ENCODE measurements at regions not wholly inside any gene's neighbourhood (a gene's known extent, or its start where the extent isn't known, plus 50 kb on each side); places are given as distances from the start of the nearest gene placed in this dataset.

GRCh38 chr3:127399154-127399553, 111.3 kb upstream of the PRR20G start:
- DNase-seq (ENCODE audit: low spot score) = no peak

GRCh38 chr3:127396473-127396872, 108.6 kb upstream of the PRR20G start:
- no peak for DNase-seq (ENCODE audit: low spot score)

- no peak for DNase-seq (ENCODE audit: low spot score)
These were observed 108.0 kb upstream of the PRR20G start for GRCh38 chr3:127395663-127396355.

DNA sequence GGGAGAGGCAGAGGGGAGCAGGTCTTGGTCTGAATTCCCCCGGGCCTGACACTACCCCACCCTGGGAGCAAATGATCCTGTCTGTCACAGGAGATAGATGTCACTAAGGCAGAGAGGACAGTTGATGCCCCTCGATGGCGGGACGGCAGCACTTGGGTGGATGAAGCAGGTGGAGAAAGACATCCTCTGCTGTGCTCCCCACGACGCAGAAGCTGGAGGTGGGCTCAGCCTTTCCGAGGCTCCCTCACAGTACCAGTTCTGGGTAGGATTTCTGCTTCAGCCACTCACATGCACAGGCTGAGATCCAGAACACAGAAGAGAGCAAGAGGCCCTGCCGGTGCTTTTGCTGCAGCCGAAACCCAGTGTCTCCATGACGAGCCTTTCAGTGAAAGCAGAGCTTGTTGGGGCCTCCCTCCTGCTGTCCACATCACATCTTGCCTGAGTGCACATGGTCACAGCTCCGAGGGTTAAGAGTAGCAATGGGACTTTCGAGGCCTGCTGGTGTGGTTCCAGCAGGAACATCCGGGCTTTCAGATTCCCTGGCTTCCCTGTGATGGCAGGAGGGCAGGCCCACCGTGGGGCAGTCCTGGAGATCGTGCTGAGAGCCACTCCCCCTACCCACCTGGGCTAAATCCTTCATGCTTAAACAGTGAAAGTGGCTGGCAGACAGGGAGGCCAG, 107.3 kb upstream of the PRR20G start:
- DNase-seq (ENCODE audit: low spot score) = no peak

GRCh38 chr3:127394031-127394430, 106.2 kb upstream of the PRR20G start:
- DNase-seq (ENCODE audit: low spot score) = no peak

DNA sequence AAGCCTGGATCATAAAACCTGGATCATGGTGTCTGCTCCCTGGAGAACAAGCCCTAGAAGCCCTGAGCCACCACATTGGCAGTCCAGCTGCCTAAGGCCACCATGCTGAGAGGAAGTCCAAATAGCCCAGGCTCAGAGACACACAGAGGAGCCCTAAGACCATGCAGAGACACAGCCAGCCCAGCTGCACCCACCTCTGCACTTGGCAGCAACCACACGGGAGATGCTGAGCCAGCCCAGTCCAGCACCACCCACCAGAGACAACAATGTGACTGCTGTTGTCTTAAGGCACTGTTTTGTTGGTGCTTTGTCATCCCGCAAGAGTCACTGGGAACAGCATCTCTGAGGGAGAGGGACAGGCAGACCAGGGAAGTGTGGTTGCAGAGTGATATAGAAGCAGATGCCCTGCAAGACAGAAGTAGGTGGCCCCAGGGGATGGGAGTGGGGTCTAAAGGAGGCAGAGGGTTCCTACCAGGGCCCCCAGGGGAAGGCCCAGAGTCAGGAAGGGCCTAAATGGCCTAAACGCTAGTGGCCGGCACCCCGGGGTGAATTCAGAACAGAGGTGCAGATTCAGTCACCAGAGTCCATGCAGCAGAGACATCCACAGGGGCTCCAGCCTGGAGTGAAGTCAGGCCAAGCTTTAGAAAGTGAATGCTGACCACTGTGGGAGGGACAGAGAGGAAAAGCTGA, 105.4 kb upstream of the PRR20G start:
- DNase-seq (ENCODE audit: low spot score) = no peak

DNA sequence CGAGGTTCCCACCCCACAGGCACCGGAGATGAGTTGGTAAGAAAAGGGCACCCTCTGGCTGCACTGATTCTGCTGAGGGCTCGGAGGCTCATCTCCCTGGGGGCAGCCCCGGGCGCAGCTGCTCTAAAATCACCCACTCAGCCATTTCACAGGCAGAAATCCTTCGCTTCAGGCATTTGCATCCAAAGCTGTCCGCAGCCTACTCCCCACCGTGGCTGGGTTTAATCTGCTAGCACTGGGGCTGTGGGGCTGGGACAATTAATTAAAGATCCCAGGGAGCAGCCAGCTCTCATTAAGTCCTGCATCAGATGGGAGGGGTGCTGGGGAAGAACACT, 104.3 kb upstream of the PRR20G start:
- no peak for DNase-seq (ENCODE audit: low spot score)

GRCh38 chr3:127391436-127392155, 103.8 kb upstream of the PRR20G start:
- DNase-seq (ENCODE audit: low spot score) = no peak

- no peak for DNase-seq (ENCODE audit: low spot score)
These were observed 102.6 kb upstream of the PRR20G start for GRCh38 chr3:127390365-127391025.

- no peak for DNase-seq (ENCODE audit: low spot score)
These were observed 102.1 kb upstream of the PRR20G start for GRCh38 chr3:127389913-127390312.

- DNase-seq (ENCODE audit: low spot score) = peak; percentile 17
These were observed 101.6 kb upstream of the PRR20G start for GRCh38 chr3:127389420-127389819.

DNA sequence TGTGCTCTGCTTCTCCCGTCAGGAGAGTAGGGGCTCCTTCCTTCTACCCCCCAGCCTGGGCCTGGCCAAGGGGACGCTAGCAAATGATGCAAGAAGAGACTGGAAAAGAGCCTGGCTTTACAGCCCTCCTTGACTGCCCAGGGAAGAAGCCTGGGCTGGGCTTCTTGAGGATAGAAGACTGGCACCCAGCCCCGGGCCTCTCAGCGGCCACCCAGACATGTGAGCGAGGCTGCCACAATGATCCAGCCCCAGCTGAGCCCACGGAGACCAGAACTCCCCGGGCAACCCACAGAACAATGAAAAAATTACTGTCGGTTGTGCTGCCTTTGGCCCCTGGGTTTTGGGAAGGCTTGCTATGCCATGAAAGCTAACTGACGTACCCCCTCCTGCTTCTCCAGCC, 100.6 kb upstream of the PRR20G start:
- DNase-seq (ENCODE audit: low spot score) = no peak

DNA sequence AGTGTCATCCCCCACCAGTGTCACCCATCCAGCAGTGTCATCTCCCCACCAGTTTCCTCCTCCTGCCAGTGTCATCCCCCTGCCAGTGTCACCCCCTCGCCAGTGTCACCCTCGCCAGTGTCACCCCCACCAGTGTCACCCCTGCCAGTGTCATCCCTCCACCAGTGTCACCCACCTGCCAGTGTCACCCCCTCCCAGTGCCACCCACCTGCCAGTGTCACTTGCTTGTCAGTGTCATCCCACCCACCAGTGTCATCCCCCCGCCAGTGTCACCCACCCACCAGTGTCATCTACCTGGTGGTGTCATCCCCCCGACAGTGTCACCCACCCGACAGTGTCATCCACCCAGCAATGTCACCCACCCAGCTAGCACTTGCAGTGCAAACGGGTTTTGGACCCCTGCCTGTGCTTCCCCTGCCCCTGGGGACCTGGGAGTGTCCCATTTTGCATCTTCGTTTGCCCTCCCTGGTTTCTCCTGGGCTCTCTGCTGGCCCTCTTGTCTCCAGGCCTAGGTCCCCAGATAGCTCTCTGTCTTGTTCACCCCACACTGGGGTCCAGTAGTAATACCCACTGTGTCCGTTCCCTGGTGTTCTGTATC, 99.8 kb upstream of the PRR20G start:
- no peak for DNase-seq (ENCODE audit: low spot score)

DNA sequence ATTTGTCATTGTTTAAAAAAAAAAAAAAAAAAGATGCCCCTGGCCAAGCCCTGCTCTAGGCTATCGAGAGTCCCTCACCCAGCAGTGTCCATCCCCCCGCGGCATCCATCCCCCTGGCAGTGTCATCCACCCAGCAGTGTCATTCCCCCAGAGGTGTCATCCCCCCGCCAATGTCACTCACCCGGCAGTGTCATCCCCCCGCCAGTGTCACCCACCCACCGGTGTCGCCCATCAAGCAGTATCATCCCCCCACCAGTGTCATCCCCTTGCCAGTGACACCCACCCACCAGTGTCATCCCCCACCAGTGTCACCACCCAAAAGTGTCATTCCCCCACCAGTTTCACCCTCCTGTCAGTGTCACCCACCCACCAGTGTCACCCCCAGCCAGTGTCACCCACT, 99.3 kb upstream of the PRR20G start:
- no peak for DNase-seq (ENCODE audit: low spot score)

GRCh38 chr3:127386490-127386889, 98.6 kb upstream of the PRR20G start:
- DNase-seq (ENCODE audit: low spot score) = no peak

DNA sequence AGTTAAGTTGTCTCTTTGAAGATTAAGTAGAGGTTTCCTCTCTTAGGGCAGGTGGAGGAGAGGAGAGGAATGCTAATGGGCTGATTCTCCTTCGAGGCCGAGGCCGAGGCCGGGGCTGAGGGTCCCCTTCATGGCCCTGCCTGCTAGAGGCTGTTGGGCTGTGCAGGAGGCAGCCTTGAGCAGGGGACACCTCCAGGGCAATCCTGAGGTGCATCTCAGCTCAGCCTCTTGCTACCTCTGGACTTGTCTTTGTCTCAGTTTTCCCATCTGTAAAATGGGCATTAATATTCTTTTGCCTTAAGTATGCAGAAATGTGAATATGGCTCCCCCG, 97.7 kb upstream of the PRR20G start:
- DNase-seq (ENCODE audit: low spot score) = no peak

- no peak for DNase-seq (ENCODE audit: low spot score)
These were observed 97.1 kb upstream of the PRR20G start for GRCh38 chr3:127384717-127385539.

DNA sequence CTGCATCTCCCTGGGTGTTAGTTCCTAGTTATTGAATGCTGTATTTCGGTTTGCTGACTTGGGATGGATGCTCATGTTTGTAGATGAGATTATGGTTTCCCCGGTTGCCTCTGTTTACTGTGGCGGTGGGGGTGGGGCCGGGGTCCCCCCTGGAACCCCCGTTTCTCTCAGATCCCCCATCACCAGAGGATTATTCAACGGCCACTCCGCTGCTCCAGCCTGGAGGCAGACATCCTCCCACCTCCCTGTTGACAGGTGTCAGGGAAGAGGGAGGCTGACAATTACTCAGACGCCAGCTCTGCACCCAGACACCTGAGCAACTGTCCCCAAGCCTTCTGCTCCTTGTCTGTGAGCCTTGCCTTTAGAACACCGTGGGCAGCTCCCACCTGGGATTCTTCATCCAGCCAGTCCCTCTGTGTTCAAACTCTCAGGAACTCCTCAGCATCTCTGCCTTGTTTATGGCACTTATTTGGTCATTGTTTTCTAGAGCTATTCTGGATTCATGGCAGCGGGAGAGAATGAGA, 95.9 kb upstream of the PRR20G start:
- no peak for DNase-seq (ENCODE audit: low spot score)

DNA sequence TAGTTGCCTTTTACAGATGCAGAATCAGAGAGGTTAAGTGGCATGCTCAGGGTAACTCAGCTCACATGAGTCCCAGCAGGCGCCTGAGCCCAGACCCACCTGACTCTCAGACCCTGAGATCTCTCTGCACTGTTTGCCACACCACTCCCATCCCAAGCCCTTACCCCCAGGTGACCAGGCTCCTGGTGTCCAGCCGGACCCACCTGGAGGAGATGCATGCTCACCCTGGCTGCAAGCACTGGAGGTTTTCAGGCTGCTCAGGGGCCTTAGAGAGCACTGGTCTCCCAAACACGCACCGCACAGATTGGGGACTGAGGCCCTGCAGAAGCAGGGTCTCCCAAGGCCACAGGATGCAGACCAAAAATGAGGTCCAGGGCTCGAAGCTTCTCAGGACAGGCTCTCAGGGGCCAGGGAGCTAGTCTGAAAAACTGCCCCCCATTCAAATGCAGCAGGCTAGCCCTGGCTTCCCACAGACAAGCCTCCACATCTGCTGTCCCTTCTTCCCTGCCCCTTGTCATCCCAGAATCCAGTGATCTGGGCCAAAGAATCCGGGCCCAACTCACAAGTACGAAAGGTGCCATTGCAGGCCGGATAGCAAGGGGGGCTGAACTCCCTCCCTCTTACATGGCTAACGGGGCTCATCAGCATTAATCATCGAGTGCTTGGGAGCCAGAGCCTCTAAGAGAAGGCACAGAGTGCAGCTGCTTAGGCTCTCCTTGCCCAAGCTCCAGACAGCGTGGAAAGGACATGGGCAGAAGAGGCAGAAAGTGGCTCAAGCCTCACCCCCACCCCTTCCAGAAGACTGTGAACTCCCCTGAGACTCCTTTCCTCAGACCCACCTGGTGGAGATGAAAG, 90.2 kb upstream of the PRR20G start:
- DNase-seq (ENCODE audit: low spot score) = no peak
